Vagina (tissue), 2 donors: ENCODE measurements at regions not wholly inside any gene's neighbourhood (a gene's known extent, or its start where the extent isn't known, plus 50 kb on each side); places are given as distances from the start of the nearest gene placed in this dataset.

ENCODE experiments used
- CTCF ChIP-seq, 3 experiments: fragments of 450-650 bp in 2 of 3; fragments of 200-600 bp in 1 of 3; sonication (generic) in 1 of 3; IDR thresholded peaks; one replicate each; pipeline ENCODE4 v1.5.1; 2017 to 2019; ENCODE audit warnings: antibody characterized with exemption in 3 of 3, mild to moderate bottlenecking in 2 of 3, moderate library complexity in 2 of 3
- POLR2A ChIP-seq, 2 donors: fragments of 450-650 bp; IDR thresholded peaks; one replicate each; pipeline ENCODE4 v1.6.1; 2017; ENCODE audit warnings: antibody characterized with exemption in 2 of 2, mild to moderate bottlenecking in 2 of 2, moderate library complexity in 2 of 2
- POLR2AphosphoS5 ChIP-seq, 2 donors: sonication (generic); formaldehyde crosslinking; IDR thresholded peaks; one replicate each; pipeline ENCODE4 v1.9.0; 2017; ENCODE audit warnings: antibody characterized with exemption in 2 of 2, mild to moderate bottlenecking in 2 of 2, low read depth in 1 of 2; ENCODE audit not compliant: insufficient read depth in 1 of 2

DNA sequence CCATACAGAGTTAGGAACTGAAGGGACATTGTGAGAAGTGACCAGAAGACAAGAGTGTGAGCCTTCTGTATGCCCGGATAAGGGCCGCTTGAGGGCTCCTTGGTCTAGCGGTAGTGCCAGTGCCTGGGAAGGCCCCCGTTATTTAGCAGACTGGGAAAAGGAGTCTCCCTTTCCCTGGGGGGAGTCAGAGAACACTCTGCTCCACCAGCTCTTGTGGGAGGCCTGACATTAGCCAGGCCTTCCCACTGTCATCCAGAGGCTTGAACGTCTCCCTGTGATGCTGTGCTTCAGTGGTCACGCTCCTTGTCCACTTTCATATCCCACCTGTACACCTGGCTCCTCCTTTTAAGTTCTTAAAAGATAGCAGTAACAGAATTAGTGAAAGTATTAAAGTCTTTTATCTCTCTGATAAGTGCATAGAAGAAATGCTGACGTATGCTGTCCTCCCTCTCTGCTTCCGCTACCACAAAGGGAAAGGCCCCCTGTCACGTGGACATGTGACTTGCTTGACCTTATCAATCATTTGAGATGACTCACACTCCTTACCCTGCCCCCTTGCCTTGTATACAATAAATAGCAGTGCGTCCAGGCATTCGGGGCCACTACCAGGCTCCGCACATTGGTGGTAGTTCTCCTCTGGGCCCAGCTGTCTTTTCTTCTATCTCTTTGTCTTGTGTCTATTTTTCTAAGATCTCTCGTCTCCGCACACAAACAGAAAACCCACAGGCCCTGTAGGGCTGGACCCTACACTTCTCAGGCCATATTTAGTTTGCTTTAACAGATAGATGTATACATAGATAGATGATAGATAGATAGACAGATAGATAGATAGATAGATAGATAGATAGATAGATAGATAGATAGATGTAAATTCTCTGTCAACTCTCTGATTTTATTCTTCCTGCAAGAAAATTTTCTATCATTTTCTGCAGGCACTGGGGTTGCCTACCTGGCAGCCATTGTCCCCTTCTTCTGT lies 131.5 kb upstream of the JCAD start:
- TF ChIP-seq POLR2AphosphoS5 (IDR thresholded peaks at IDR 0.05; ENCODE audit: insufficient read depth in 1 of 2, low read depth in 1 of 2) (no peak), POLR2A (IDR thresholded peaks at IDR 0.05) (no peak), CTCF (IDR thresholded peaks at IDR 0.05) (no peak)
